ENCODE measurements at regions not wholly inside any gene's neighbourhood (a gene's known extent, or its start where the extent isn't known, plus 50 kb on each side); places are given as distances from the start of the nearest gene placed in this dataset.

GRCh38 chr17:33803199-33803685, 451.8 kb upstream of the CCL2 start:
- Histone ChIP-seq H3K36me3 (ENCODE audit: control insufficient read depth, insufficient read depth, low read length) (no peaks in the 10 kb centered on the region), H3K9me3 (ENCODE audit: control insufficient read depth, insufficient read depth, low read depth, low read length) (no peaks in the 10 kb centered on the region), H2AFZ (ENCODE audit: low read length) (no peak overlapping the region), H3K4me3 (replicated peaks in 1 of 4; ENCODE audit: control extremely low read depth in 1 of 4, insufficient read depth in 1 of 4, low read depth in 3 of 4, low read length in 4 of 4) (no peak overlapping the region), H4K20me1 (ENCODE audit: control insufficient read depth, extremely low read depth, insufficient read depth, low read length) (no peaks in the 10 kb centered on the region), H3K4me2 (ENCODE audit: extremely low read depth, insufficient read depth, low read length) (no peak overlapping the region), H3K4me1 (ENCODE audit: control insufficient read depth, extremely low read depth, insufficient read depth, low read length) (no peaks in the 10 kb centered on the region), H3K27ac (ENCODE audit: insufficient read depth, low read length) (no peak overlapping the region), H3K9ac (ENCODE audit: insufficient read depth, low read length) (no peak overlapping the region), H3K27me3 (ENCODE audit: control insufficient read depth, insufficient read depth, low read length) (no peaks in the 10 kb centered on the region), H3K79me2 (ENCODE audit: control insufficient read depth, insufficient read depth, low read length) (no peaks in the 10 kb centered on the region)
- DNase-seq (ENCODE audit: low read depth in 2 of 2), result no peak
- no peak for TF ChIP-seq CTCF (conservative IDR thresholded peaks at IDR 0.05 in 1 of 2, IDR thresholded peaks at IDR 0.05 in 1 of 2; ENCODE audit: low read depth in 1 of 2, low read length in 2 of 2)
- no peak for TF ChIP-seq EZH2 (IDR thresholded peaks at IDR 0.05; ENCODE audit: low read length, missing control alignments)

- no peak for DNase-seq (ENCODE audit: low read depth in 2 of 2)
- TF ChIP-seq EZH2 (IDR thresholded peaks at IDR 0.05; ENCODE audit: low read length, missing control alignments) (no peak), CTCF (conservative IDR thresholded peaks at IDR 0.05 in 1 of 2, IDR thresholded peaks at IDR 0.05 in 1 of 2; ENCODE audit: low read depth in 1 of 2, low read length in 2 of 2) (no peak)
Observed at GRCh38 chr17:33803686-33804085, 451.4 kb upstream of the CCL2 start.

GRCh38 chr17:33804401-33804800, 450.7 kb upstream of the CCL2 start:
- H4K20me1 ChIP-seq (ENCODE audit: control insufficient read depth, extremely low read depth, insufficient read depth, low read length), result no peaks in the 10 kb centered on the region
- H3K4me1 ChIP-seq (ENCODE audit: control insufficient read depth, extremely low read depth, insufficient read depth, low read length), result no peaks in the 10 kb centered on the region
- DNase-seq (ENCODE audit: low read depth in 2 of 2), result no peak
- H3K9me3 ChIP-seq (ENCODE audit: control insufficient read depth, insufficient read depth, low read depth, low read length), result no peaks in the 10 kb centered on the region
- no peak overlapping the region for H3K4me2 ChIP-seq (ENCODE audit: extremely low read depth, insufficient read depth, low read length)
- H3K4me3 ChIP-seq (replicated peaks in 1 of 4; ENCODE audit: control extremely low read depth in 1 of 4, insufficient read depth in 1 of 4, low read depth in 3 of 4, low read length in 4 of 4), result no peak overlapping the region
- H3K36me3 ChIP-seq (ENCODE audit: control insufficient read depth, insufficient read depth, low read length), result no peaks in the 10 kb centered on the region
- TF ChIP-seq CTCF (conservative IDR thresholded peaks at IDR 0.05 in 1 of 2, IDR thresholded peaks at IDR 0.05 in 1 of 2; ENCODE audit: low read depth in 1 of 2, low read length in 2 of 2) (no peak), EZH2 (IDR thresholded peaks at IDR 0.05; ENCODE audit: low read length, missing control alignments) (no peak)
- H3K27ac ChIP-seq (ENCODE audit: insufficient read depth, low read length), result no peak overlapping the region
- no peaks in the 10 kb centered on the region for H3K27me3 ChIP-seq (ENCODE audit: control insufficient read depth, insufficient read depth, low read length)
- no peaks in the 10 kb centered on the region for H3K79me2 ChIP-seq (ENCODE audit: control insufficient read depth, insufficient read depth, low read length)
- H2AFZ ChIP-seq (ENCODE audit: low read length), result no peak overlapping the region
- no peak overlapping the region for H3K9ac ChIP-seq (ENCODE audit: insufficient read depth, low read length)

More at GRCh38 chr17:33803686-33804085, 451.4 kb upstream of the CCL2 start:
- Histone ChIP-seq H3K79me2 (ENCODE audit: control insufficient read depth, insufficient read depth, low read length) (no peaks in the 10 kb centered on the region), H3K36me3 (ENCODE audit: control insufficient read depth, insufficient read depth, low read length) (no peaks in the 10 kb centered on the region), H2AFZ (ENCODE audit: low read length) (no peak overlapping the region), H3K4me1 (ENCODE audit: control insufficient read depth, extremely low read depth, insufficient read depth, low read length) (no peaks in the 10 kb centered on the region), H3K27ac (ENCODE audit: insufficient read depth, low read length) (no peak overlapping the region), H4K20me1 (ENCODE audit: control insufficient read depth, extremely low read depth, insufficient read depth, low read length) (no peaks in the 10 kb centered on the region), H3K9ac (ENCODE audit: insufficient read depth, low read length) (no peak overlapping the region), H3K4me3 (replicated peaks in 1 of 4; ENCODE audit: control extremely low read depth in 1 of 4, insufficient read depth in 1 of 4, low read depth in 3 of 4, low read length in 4 of 4) (no peak overlapping the region), H3K4me2 (ENCODE audit: extremely low read depth, insufficient read depth, low read length) (no peak overlapping the region), H3K9me3 (ENCODE audit: control insufficient read depth, insufficient read depth, low read depth, low read length) (no peaks in the 10 kb centered on the region), H3K27me3 (ENCODE audit: control insufficient read depth, insufficient read depth, low read length) (no peaks in the 10 kb centered on the region)

Measured in fibroblast of lung (primary cell).